GM12892 (cell line): ENCODE measurements at regions not wholly inside any gene's neighbourhood (a gene's known extent, or its start where the extent isn't known, plus 50 kb on each side); places are given as distances from the start of the nearest gene placed in this dataset.

ENCODE experiments used
- DNase-seq: peaks from one replicate; pipeline ENCODE4 v3.0.0; 2011; ENCODE audit not compliant: insufficient read length
- FAIRE-seq: peaks from 2 replicates; lab custom pipeline; 2011; peaks lifted over from hg19 to GRCh38; lab: Jason Lieb, UNC
- POLR2A ChIP-seq: IDR thresholded peaks from 2 replicates; pipeline ENCODE4 v1.6.1; 2011; ENCODE audit warnings: low read depth, low read length, control low read depth
- POLR2AphosphoS5 ChIP-seq: IDR thresholded peaks from 2 replicates; pipeline ENCODE4 v1.6.1; 2011; ENCODE audit warnings: low read depth, low read length, control low read depth
- TAF1 ChIP-seq: IDR thresholded peaks from 2 replicates; pipeline ENCODE4 v1.6.1; 2011; ENCODE audit warnings: low read depth, mild to moderate bottlenecking, control low read depth, low read length, borderline replicate concordance

DNA sequence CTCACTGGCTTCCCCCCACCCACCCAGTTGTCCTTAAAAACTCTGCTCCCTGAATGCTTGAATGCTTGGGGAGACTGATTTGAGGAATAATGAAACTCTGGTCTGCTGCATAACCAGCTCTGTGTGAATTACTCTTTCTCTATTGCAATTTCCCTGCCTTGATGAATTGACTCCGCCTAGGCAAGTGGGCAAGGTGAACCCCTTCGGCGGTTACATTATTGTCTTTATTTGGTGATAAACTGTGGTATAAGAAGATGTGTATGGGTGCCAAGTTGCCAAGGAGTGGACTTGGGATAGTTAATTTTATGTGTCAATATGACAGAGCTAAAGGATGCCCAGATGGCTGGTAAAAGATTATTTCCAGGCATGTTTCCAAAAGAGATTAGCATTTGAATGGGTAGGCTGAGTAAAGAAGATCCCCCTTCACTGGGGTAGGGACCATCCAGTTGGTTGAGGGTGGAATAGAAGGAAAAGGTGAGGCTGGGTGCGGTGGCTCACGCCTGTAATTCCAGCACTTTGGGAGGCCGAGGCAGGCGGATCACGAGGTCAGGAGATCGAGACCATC lies 98.5 kb upstream of the HAAO start:
- DNase-seq (no peak), FAIRE-seq (no peak)
- TF ChIP-seq POLR2A (no peak), POLR2AphosphoS5 (no peak), TAF1 (no peak)

DNA sequence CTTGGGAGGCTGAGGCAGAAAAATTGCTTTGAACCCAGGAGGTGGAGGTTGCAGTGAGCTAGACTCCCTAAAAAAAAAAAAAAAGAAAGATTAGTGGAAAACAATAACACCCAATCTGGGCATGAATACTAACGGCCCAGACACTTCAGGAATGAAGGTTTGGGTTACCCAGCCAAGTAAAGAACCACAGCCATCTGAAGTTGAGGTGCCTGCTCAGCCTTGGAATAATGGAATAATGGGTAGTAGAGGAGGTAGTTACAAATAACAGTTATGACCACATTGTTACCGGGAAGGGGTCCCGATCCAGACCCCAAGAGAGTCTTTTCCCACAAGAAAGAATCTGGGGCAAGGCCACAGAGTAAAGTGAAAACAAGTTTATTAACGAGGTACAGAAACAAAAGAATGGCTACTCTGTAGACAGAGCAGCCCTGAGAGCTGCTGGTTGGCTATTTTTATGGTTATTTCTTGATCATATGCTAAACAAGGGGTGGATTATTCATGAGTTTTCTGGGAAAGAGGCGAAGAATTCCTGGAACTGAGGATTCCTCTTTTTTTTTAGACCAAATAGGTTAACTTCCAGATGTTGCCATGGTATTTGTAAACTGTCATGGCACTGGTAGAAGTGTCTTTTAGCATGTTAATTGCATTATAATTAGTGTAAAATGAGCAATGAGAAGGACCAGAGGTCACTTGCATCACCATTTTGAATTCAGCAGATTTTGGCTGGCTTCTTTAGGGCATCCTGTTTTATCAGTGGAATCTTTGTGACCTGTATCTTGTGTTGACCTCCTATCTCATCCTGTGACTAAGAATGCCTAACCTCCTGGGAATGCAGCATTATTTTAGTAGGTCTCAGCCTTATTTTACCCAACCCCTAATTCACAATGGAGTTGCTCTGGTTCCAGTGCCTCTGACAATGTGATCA lies 96.2 kb upstream of the HAAO start:
- DNase-seq = no peak
- no peak for FAIRE-seq
- TF ChIP-seq TAF1 = no peak
- no peak for TF ChIP-seq POLR2A
- no peak for TF ChIP-seq POLR2AphosphoS5

GRCh38 chr2:42886921-42887320 lies 94.5 kb upstream of the HAAO start:
- DNase-seq (no peak), FAIRE-seq (no peak)
- no peak for TF ChIP-seq TAF1
- no peak for TF ChIP-seq POLR2A
- TF ChIP-seq POLR2AphosphoS5 = no peak

- DNase-seq (no peak), FAIRE-seq (no peak)
- TF ChIP-seq TAF1 (no peak), POLR2AphosphoS5 (no peak), POLR2A (no peak)
These were observed 90.4 kb upstream of the HAAO start for GRCh38 chr2:42882756-42883155.

DNA sequence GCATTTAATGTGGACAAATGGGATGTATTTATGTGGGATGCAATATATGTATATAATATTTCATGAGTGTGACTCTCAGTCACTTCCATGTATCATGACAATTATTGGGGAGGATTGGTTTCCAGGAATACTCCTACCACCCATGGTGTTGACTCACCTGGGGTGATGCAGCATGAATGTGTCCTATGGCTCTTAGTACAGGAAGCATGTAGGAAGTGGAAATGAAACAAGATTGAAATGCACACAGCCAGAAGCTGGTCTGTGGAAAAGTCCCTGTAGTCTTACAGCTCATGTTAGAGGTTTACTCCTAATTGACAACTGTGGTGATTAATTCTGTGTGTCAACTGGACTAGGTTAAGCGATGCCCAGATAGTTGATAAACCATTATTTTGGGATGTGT lies 89.3 kb upstream of the HAAO start:
- TF ChIP-seq POLR2A (no peak), POLR2AphosphoS5 (no peak), TAF1 (no peak)
- DNase-seq (no peak), FAIRE-seq (no peak)

DNA sequence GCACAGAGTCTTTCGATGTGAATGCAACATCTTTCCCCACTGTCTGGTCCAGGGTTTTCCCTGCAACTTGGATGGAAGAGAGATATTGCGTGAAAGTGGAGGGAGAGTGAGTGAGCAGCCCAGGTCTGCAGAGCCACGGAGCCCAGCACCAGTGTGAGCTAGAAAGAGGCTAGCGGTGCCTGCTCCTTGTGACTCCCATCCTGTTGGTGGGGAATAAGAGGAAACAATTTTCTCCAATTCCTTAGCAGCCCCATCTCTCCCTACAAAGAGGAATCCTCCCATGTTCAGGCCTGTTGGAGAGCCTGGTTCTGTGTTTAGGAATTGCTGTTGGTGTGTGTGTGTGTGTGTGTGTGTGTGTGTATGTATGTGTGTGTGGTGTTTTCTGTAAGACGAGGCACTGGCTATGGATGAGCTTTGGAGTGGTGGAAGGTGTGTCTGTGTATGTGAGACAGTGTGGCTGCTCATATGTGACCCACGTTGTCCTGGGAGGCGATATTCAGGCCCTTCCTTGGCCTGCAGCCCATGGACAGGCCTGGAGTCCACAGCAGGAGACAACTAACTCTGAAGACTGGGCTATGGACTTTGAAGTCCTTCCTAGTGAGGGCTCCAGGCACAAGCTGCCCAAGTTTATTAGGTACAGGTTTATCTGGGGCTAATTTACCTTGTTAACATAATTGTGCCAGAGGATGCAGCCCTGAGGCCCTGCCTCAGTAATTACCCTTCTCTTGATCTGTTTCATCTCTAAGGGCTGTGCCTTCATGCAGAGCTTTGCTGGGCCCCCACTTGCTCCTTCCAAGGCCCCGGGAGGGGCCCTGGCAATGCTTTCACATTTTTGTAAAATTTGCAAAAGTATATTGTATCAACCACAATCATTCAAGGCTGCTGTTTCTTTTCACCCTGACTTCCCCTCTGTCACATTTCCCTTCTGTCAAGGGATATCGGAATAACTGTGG lies 88.6 kb upstream of the HAAO start:
- no peak for DNase-seq
- no peak for TF ChIP-seq POLR2A
- no peak for FAIRE-seq

DNA sequence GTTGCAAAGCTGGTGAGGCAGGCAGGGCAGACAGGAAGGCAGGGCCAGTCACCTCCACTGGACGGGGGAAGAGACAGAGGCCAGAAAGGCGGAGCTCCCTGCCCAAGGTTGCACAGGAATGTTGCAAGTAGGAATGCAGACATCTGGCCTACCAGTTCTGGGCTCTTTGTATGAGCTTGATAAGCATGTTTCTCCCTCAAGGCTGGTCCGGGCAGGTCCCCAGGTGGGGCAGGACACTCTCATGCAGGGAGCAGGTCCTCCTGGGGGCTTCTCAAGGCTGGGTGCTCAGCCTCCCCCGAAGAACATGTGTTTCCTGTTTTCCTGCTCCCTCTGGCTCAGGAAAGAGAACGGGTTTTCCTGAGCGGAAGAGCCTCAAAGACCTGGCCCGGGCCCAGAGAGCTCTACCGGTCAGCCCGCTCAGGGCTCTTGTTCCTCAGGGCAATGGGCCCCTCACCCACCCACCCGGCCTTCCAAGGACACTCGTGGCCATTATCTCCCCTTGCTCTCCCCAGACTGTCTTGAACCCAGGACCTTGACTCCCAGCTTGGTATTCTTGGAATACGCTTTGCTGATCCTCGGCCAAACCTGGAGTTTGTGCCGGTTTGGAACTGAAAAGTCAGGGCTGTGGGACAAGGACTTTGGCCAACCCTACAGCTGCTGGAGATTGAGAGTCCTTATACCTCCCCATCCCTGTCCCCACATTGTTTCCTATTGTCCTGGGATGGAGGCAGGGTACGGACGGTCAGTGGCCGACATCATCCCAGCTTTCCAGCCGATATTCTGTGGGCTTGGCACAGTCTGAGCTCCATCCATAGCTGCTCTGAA lies 87.7 kb upstream of the HAAO start:
- no peak for FAIRE-seq
- TF ChIP-seq TAF1 (no peak), POLR2A (no peak), POLR2AphosphoS5 (no peak)
- no peak for DNase-seq

DNA sequence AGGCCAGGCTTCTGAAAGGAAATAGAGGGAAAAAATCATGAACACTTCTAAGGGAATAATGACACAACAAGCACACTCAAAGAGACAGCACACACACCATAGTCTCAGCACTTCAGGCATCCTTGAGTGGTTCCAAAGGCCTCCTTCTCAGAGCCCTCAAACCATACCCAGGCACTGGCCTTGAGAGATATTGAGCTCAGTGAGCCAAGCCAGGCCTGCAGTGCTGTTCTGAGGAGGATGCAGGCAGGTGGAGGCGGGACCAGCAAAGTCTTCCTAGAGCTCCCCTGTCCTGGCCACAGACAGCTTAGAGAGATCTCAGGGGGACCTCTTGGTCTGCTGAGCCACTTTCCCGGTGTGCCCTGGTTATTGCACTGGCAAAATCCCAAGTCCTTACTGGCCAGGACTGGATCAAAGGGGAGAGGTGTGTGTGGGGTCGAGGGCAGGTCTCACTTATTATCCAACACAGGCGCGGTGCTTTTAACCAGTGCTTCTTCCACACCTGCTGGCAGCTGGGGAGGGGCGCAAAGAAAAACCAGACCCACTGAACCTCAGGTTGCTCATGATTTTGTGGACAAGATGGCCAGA lies 86.8 kb upstream of the HAAO start:
- FAIRE-seq (no peak), DNase-seq (no peak)
- TF ChIP-seq TAF1 (no peak), POLR2AphosphoS5 (no peak), POLR2A (no peak)

GRCh38 chr2:42878581-42878980 lies 86.2 kb upstream of the HAAO start:
- TF ChIP-seq TAF1 (no peak), POLR2AphosphoS5 (no peak), POLR2A (no peak)
- no peak for FAIRE-seq
- no peak for DNase-seq

GRCh38 chr2:42877936-42878335 lies 85.6 kb upstream of the HAAO start:
- FAIRE-seq = no peak
- no peak for DNase-seq
- no peak for TF ChIP-seq POLR2A
- TF ChIP-seq POLR2AphosphoS5 = no peak
- no peak for TF ChIP-seq TAF1
